ENCODE measurements at regions not wholly inside any gene's neighbourhood (a gene's known extent, or its start where the extent isn't known, plus 50 kb on each side); places are given as distances from the start of the nearest gene placed in this dataset.

- Histone ChIP-seq H3K9me3 (ENCODE audit: low read depth, low read length, poor library complexity, severe bottlenecking) (peaks cover 5% of the 10 kb centered on the region), H3K4me1 (ENCODE audit: insufficient read depth, low read length, poor library complexity, severe bottlenecking) (no peaks in the 10 kb centered on the region), H3K27ac (ENCODE audit: low read depth, low read length, poor library complexity, severe bottlenecking) (no peak overlapping the region), H3K36me3 (ENCODE audit: insufficient read depth, low read length, poor library complexity, severe bottlenecking) (no peaks in the 10 kb centered on the region), H3K27me3 (replicated peaks; ENCODE audit: insufficient read depth, low read depth, low read length, poor library complexity) (no peaks in the 10 kb centered on the region), H3K4me3 (ENCODE audit: low read depth, low read length, poor library complexity, severe bottlenecking) (no peak overlapping the region)
- ChIA-PET POLR2A (ENCODE audit: low non-redundant PET) (no interaction called here), CTCF (no interaction called here)
- TF ChIP-seq EZH2 (IDR thresholded peaks at IDR 0.05; ENCODE audit: borderline replicate concordance, low read depth, low read length, poor library complexity, severe bottlenecking) (no peak), CTCF (conservative IDR thresholded peaks at IDR 0.05; ENCODE audit: low read depth, low read length) (no peak)
- intact Hi-C loops (cut with micrococcal nuclease; ENCODE audit: unreplicated experiment), result loop anchor here (10.0 kb wide), 1 partner anchor 49 kb away; no protein-coding TSS in a partner anchor
- no TSS peak for BruUV-seq (replicated peaks)
- no peak for DNase-seq (ENCODE audit: low spot score)
These were observed 2166.6 kb downstream of the TP53TG3F start for GRCh38 chr16:35626041-35626440.

GRCh38 chr16:35628976-35629375, 2169.6 kb downstream of the TP53TG3F start:
- TF ChIP-seq CTCF (conservative IDR thresholded peaks at IDR 0.05; ENCODE audit: low read depth, low read length) (no peak), EZH2 (IDR thresholded peaks at IDR 0.05; ENCODE audit: borderline replicate concordance, low read depth, low read length, poor library complexity, severe bottlenecking) (no peak)
- no TSS peak for BruUV-seq (replicated peaks)
- H3K27me3 ChIP-seq (replicated peaks; ENCODE audit: insufficient read depth, low read depth, low read length, poor library complexity), result no peaks in the 10 kb centered on the region
- ChIA-PET POLR2A (ENCODE audit: low non-redundant PET) (no interaction called here), CTCF (no interaction called here)
- H3K9me3 ChIP-seq (ENCODE audit: low read depth, low read length, poor library complexity, severe bottlenecking), result peaks cover 9% of the 10 kb centered on the region
- H3K27ac ChIP-seq (ENCODE audit: low read depth, low read length, poor library complexity, severe bottlenecking), result no peak overlapping the region
- H3K4me1 ChIP-seq (ENCODE audit: insufficient read depth, low read length, poor library complexity, severe bottlenecking), result no peaks in the 10 kb centered on the region
- H3K4me3 ChIP-seq (ENCODE audit: low read depth, low read length, poor library complexity, severe bottlenecking), result no peak overlapping the region
- no peaks in the 10 kb centered on the region for H3K36me3 ChIP-seq (ENCODE audit: insufficient read depth, low read length, poor library complexity, severe bottlenecking)
- DNase-seq (ENCODE audit: low spot score), result no peak
- intact Hi-C loops (cut with micrococcal nuclease; ENCODE audit: unreplicated experiment), result loop anchor here (10.0 kb wide), 1 partner anchor 46 kb away; no protein-coding TSS in a partner anchor

DNA sequence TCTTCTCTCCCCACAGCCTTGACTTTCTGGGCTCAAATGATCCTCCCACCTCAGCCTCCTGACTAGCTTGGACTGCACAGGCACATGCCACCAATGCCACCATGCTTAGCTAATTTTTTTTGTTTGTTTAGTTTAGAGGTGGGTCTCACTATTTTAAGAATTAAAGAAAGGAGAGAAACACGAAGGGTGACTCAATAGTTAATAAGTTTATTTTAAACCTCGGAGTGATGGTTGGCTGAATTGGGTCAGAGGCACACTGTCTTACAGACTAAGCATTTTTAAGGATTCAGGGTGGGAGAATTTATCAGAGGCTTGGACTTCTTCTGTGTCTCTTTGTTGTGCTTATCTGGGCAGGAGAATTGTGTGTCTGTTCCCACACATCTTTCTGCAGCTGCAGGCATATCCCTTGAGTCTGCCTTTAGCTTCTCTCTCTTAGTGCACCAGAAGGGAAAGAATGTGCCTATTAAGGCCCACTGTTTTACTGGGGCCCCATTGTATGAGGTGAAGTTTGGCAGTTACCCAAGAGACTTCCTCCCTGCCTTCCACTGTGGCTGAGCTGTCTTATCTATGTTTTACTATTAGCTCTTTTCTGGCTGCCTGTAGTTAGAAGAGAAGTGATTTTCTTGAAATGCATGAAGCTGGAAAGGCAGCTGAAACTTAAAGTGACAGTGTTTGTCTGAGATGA, 2172.0 kb downstream of the TP53TG3F start:
- no TSS peak for BruUV-seq (replicated peaks)
- intact Hi-C loops (cut with micrococcal nuclease; ENCODE audit: unreplicated experiment), result no loop called here

More for the DNA sequence above, 2172.0 kb downstream of the TP53TG3F start:
- no peaks in the 10 kb centered on the region for H3K4me1 ChIP-seq (ENCODE audit: insufficient read depth, low read length, poor library complexity, severe bottlenecking)
- H3K9me3 ChIP-seq (ENCODE audit: low read depth, low read length, poor library complexity, severe bottlenecking), result peaks cover 22% of the 10 kb centered on the region
- no peaks in the 10 kb centered on the region for H3K27me3 ChIP-seq (replicated peaks; ENCODE audit: insufficient read depth, low read depth, low read length, poor library complexity)
- DNase-seq (ENCODE audit: low spot score), result no peak
- ChIA-PET CTCF (no interaction called here), POLR2A (ENCODE audit: low non-redundant PET) (no interaction called here)
- H3K4me3 ChIP-seq (ENCODE audit: low read depth, low read length, poor library complexity, severe bottlenecking), result no peak overlapping the region
- no peak for TF ChIP-seq CTCF (conservative IDR thresholded peaks at IDR 0.05; ENCODE audit: low read depth, low read length)
- H3K27ac ChIP-seq (ENCODE audit: low read depth, low read length, poor library complexity, severe bottlenecking), result no peak overlapping the region
- H3K36me3 ChIP-seq (ENCODE audit: insufficient read depth, low read length, poor library complexity, severe bottlenecking), result no peaks in the 10 kb centered on the region
